22Rv1 (cell line): ENCODE measurements at regions not wholly inside any gene's neighbourhood (a gene's known extent, or its start where the extent isn't known, plus 50 kb on each side); places are given as distances from the start of the nearest gene placed in this dataset.
"Not testable (repeated sequence)": the region's sequence is repeated elsewhere in the genome, so short reads cannot be mapped to it uniquely, and the experiment has no call there.

Source experiments
- H3K27ac ChIP-seq: fragments of 450-650 bp; 2 replicates; pipeline ENCODE4 v1.5.1; 2017
- CTCF ChIP-seq: fragments of 450-650 bp; IDR thresholded peaks from 2 replicates; pipeline ENCODE4 v1.5.1; 2017; ENCODE audit warnings: mild to moderate bottlenecking
- ZFX ChIP-seq: fragments of 450-650 bp; IDR thresholded peaks from 2 replicates; pipeline ENCODE4 v1.6.1; 2017; ENCODE audit warnings: antibody characterized with exemption, borderline replicate concordance

DNA sequence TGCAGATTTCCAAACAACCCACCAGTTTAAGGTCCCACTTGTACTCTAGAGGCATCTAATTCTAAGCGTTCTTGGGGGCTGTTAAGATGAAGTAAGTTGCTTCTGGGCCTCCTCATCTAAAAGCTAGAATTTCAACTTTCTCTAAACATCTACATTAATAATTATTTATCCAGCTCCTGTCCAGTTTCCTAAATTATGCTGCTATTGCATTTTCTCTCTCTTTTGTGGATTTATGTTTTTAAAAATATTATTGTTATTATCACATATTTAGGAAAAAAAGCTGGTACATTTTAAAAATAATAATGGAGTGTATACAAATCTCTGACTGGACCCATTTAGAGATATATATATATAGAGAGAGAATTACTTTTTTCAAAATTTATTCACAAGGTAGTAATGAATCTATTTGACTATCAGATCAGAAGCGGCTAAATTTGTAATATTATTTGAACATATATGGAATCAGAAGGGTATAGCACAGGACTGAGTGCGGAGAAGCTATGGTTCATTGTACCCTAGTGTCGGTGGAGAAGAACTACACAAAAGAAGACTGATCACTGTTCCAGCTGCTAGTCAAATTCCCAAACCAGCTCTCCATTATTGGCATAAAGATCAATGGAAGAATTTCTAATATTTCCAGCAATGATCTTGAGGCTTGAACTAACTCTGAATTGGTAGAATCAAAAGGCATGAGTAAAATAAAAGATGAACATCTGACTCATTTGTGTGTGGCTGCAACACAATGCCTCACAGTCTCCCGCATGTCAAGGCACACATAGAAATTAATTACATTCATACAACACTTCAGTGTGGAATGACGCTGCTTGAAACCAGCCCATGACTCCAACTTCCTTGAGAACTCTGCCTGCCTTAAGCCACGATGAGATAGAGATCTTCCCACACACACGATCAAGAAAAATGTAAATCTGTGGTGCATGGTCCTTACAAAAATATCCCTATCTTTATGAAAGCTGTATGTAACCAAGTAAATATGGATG is 433.4 kb upstream of the OR4E1 start:
- no peak overlapping the region for H3K27ac ChIP-seq
- TF ChIP-seq ZFX (no peak), CTCF (no peak)

- TF ChIP-seq ZFX (no peak), CTCF (no peak)
These were observed 432.0 kb upstream of the OR4E1 start for GRCh38 chr14:22105624-22106006.

DNA sequence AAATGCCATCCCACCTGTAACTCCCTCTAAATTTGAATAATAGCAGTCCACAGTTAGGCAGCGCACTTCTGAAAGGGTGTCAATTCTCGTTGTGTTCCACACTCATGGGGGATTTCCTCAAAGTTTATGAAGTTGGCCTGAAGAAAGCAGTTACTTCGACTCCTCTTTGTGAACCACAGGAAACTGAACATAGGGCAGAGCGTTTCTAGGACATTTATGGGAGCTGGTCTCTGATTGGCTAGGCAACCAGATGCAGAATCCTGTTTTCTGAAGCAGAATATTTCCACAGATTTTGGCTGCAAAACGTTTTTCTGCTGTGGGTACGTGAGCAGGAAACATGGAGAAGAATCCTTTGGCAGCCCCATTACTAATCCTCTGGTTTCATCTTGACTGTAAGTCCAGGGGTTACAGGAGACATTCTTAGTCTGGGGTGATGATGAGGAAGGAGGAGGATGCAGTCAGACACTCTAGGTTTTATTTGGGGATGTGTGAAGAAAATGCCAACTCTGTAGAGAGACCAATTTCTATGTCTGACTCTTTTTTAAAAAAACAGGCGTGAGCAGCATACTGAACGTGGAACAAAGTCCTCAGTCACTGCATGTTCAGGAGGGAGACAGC is 431.5 kb upstream of the OR4E1 start:
- TF ChIP-seq CTCF: no peak
- TF ChIP-seq ZFX: no peak
- no peak overlapping the region for H3K27ac ChIP-seq

More at GRCh38 chr14:22105624-22106006, 432.0 kb upstream of the OR4E1 start:
- no peak overlapping the region for H3K27ac ChIP-seq

GRCh38 chr14:22100764-22101120 is 427.1 kb upstream of the OR4E1 start:
- H3K27ac ChIP-seq: not testable (repeated sequence)

DNA sequence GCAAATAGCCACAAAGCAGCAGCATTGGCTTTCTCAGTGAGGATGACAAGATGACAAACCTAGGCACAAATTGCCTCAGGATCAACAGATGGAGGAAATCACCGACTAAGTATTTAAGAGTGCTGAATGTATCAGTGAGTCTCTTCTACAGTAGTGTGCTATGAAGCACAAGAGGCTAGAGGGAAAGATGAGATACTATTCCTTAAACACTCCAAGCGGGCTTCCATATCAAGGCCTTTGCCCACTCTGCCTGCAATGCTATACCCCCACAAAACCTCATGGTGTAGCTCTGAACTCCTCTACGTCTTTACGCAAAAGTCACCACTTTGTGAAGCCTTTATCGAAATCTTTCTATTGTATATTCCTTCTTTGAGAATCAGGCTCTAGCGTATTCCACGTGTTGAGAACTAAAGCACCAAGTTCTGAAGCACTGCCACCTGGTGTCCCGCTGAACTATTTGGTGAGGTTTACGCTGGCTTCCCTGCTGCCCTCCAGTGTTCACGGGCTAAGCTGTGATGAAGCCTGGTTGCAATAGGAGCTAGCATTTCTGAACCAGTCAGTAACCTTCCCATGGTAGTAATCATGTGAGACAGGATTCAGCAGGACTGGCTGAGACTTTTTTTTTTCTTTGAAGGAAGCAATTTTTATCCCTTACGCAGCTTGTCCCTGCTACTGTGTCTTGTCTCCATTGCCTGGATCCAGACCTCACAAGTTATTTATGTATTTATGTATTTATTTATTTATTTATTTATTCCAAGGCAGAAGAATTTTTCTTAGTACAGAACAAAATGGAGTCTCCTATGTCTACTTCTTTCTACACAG is 426.5 kb upstream of the OR4E1 start:
- peak; percentile 84 for TF ChIP-seq CTCF
- no peak for TF ChIP-seq ZFX
- H3K27ac ChIP-seq: no peak overlapping the region

GRCh38 chr14:22098435-22098834 is 424.8 kb upstream of the OR4E1 start:
- no peak overlapping the region for H3K27ac ChIP-seq
- TF ChIP-seq CTCF: no peak
- no peak for TF ChIP-seq ZFX

DNA sequence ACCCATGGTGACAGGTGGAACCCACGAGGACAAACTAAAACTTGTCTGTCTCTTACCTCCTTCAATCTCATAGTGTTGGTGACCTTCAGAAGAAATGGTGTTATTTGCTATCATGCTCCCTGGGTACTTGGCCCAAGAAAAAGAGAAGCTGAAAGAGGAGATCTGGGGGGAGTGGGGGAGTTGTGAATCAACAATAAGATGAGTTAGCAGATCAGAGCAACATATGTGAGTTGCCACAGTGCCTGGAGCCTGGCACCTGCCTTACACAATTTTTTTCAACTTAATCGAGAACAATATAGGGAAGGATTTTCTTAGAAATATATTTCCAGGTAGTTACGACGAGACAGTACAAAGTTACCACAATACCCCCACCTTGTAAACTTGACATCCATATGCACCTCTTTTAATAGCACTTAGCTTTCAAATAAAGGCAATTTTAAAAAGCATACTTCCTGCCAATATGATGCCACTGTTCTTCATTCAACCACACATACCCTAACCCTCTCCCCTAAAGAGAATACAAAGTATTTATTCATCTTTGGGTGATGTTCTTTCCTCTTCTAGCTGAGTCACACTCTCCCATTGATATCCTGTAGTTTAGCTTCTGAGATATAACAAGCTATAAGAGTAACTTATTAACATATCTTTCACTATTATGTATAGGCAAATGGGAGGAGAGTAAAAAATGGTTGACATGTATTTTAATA is 424.1 kb upstream of the OR4E1 start:
- no peak for TF ChIP-seq CTCF
- no peak for TF ChIP-seq ZFX
- no peak overlapping the region for H3K27ac ChIP-seq
